Upper lobe of left lung (tissue), 6 donors: ENCODE measurements at regions not wholly inside any gene's neighbourhood (a gene's known extent, or its start where the extent isn't known, plus 50 kb on each side); places are given as distances from the start of the nearest gene placed in this dataset.
"Not testable (repeated sequence)": the region's sequence is repeated elsewhere in the genome, so short reads cannot be mapped to it uniquely, and the experiment has no call there.

Experiments used
- ATAC-seq, 2 donors: fragments of 200-7000 bp; cut with Tn5 transposase; one replicate each; pipeline ENCODE4 v1.9.1; 2022; ENCODE audit warnings: mild to moderate bottlenecking in 2 of 2, moderate library complexity in 2 of 2; ENCODE audit not compliant: low FRiP score in 2 of 2
- DNase-seq, 2 donors: peaks; one replicate each; pipeline ENCODE4 v3.0.0-alpha.2; 2019 to 2020
- H3K27ac ChIP-seq, 4 donors: fragments of 200-600 bp; sonication (generic); one replicate each; pipeline ENCODE4 v1.5.1; 2016 to 2019
- H3K27me3 ChIP-seq, 4 donors: fragments of 200-600 bp; sonication (generic); one replicate each; pipeline ENCODE4 v1.5.1; 2017 to 2019
- H3K36me3 ChIP-seq, 4 donors: fragments of 200-600 bp; sonication (generic); one replicate each; pipeline ENCODE4 v1.5.1; 2016 to 2019
- H3K4me1 ChIP-seq, 4 donors: fragments of 200-600 bp; sonication (generic); one replicate each; pipeline ENCODE4 v1.5.1; 2018 to 2019
- H3K4me3 ChIP-seq, 4 donors: fragments of 200-600 bp; sonication (generic); one replicate each; pipeline ENCODE4 v1.5.1; 2017 to 2019; ENCODE audit warnings: mild to moderate bottlenecking in 2 of 4, moderate library complexity in 1 of 4
- H3K9me3 ChIP-seq, 4 donors: fragments of 200-600 bp; sonication (generic); one replicate each; pipeline ENCODE4 v1.5.1; 2018 to 2019
- CTCF ChIP-seq, 6 experiments: fragments of 450-650 bp in 4 of 6; fragments of 200-600 bp in 2 of 6; sonication (generic) in 2 of 6; IDR thresholded peaks; one replicate each; pipeline ENCODE4 v1.5.1; 2016 to 2019; ENCODE audit warnings: antibody characterized with exemption in 6 of 6
- EP300 ChIP-seq, 4 donors: sonication (generic); formaldehyde crosslinking; IDR thresholded peaks; one replicate each; pipeline ENCODE4 v1.5.1; 2017; ENCODE audit warnings: antibody characterized with exemption in 4 of 4, control low read depth in 2 of 4
- POLR2A ChIP-seq, 4 donors: fragments of 450-650 bp; IDR thresholded peaks; one replicate each; pipeline ENCODE4 v1.5.1; 2016 to 2017; ENCODE audit warnings: antibody characterized with exemption in 4 of 4, mild to moderate bottlenecking in 2 of 4
- POLR2AphosphoS5 ChIP-seq, 2 donors: sonication (generic); formaldehyde crosslinking; IDR thresholded peaks; one replicate each; pipeline ENCODE4 v1.5.1; 2017; ENCODE audit warnings: antibody characterized with exemption in 2 of 2
- WGBS, 2 donors: methylation state at CpG; one replicate each; pipeline ENCODE4 v1.1.5; 2017 to 2018; 5-methylcytosine and 5-hydroxymethylcytosine counted together
- donor health status: DM: no; HTN: no; CAD: no; lungs with moderate emphysema.
- donor health status: DM: no; HTN: yes; CAD: no; lungs with severe emphysema.

- Histone ChIP-seq H3K9me3 (peaks cover 0 to 9% (median 0%) of the 10 kb centered on the region in 4 donors), H3K27me3 (no peaks in the 10 kb centered on the region), H3K4me3 (no peak overlapping the region), H3K27ac (no peak overlapping the region), H3K36me3 (no peaks in the 10 kb centered on the region), H3K4me1 (peaks cover 0 to 3% (median 0%) of the 10 kb centered on the region in 4 donors)
- DNase-seq (no peak), ATAC-seq (no peak)
- 93 to 95% methylated on average over 10 of the region's 10 CpGs for WGBS, 2 donors
- no peak for TF ChIP-seq POLR2AphosphoS5 (IDR thresholded peaks at IDR 0.05)
- no peak for TF ChIP-seq POLR2A (IDR thresholded peaks at IDR 0.05)
- TF ChIP-seq EP300 (IDR thresholded peaks at IDR 0.05), result no peak
- no peak for TF ChIP-seq CTCF (IDR thresholded peaks at IDR 0.05)
These were observed 238.6 kb downstream of the TRIML1 start for GRCh38 chr4:188377816-188378215.

DNA sequence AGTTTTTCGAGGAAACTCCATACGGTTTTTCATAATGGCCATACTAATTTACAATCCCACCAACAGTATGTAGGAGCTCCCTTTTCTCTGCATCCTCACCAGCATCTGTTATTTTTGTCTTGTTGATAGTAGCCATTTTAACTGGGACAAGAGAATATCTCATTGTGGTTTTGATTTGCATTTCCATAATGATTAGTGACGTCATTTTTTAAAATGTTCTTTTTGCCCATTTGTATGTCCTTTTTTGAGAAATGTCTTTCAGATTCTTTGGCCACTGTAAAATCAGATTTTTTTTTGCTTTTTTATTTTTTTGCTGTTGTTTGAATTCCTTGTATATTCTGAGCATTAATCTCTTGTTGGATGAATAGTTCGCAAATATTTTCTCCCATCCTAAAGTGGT lies 243.9 kb downstream of the TRIML1 start:
- H3K4me3 ChIP-seq, result no peak overlapping the region
- H3K4me1 ChIP-seq, result no peaks in the 10 kb centered on the region
- H3K27me3 ChIP-seq, result no peaks in the 10 kb centered on the region
- no peak overlapping the region for H3K27ac ChIP-seq
- ATAC-seq (no peak), DNase-seq (no peak)
- no peaks in the 10 kb centered on the region for H3K9me3 ChIP-seq
- no peaks in the 10 kb centered on the region for H3K36me3 ChIP-seq
- 88 to 90% methylated on average over 4 of the region's 4 CpGs for WGBS, 2 donors
- TF ChIP-seq EP300 (IDR thresholded peaks at IDR 0.05), result no peak
- no peak for TF ChIP-seq POLR2A (IDR thresholded peaks at IDR 0.05)
- no peak for TF ChIP-seq POLR2AphosphoS5 (IDR thresholded peaks at IDR 0.05)

DNA sequence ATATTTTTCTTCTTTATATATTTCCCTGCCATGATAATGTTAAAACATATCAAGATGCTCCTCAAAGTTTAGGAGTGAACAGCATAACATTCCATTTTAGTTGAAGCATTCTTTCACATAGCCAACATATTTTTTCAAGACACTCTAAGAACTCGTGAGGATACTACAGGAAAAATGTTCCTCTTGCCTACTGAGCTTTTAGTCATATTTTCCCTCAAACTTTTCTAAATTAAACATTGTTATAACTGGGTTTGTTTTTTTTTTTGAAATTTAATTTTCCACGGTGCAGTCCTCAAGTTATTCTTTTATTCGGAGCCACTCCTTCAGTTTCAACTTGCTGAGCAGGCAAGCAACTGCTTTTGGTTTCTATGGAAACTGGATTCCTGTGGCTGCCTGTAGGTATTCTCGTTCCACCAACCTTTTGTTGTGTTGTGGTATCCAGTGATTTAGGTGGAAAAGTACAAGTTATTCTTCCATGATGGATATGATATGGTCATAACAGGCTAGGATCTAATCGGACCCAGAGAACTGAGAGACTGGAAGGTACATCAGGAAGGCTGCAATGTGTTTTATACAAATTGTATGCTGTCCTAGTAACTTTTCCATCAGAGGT lies 248.0 kb downstream of the TRIML1 start:
- TF ChIP-seq POLR2AphosphoS5 (IDR thresholded peaks at IDR 0.05), result no peak
- TF ChIP-seq EP300 (IDR thresholded peaks at IDR 0.05), result no peak
- no peak for TF ChIP-seq CTCF (IDR thresholded peaks at IDR 0.05)
- TF ChIP-seq POLR2A (IDR thresholded peaks at IDR 0.05), result no peak
- H3K27me3 ChIP-seq, result no peaks in the 10 kb centered on the region
- ATAC-seq (no peak), DNase-seq (no peak)
- no peaks in the 10 kb centered on the region for H3K36me3 ChIP-seq
- H3K4me3 ChIP-seq, result no peak overlapping the region
- 39 to 50% methylated on average over 5 of the region's 5 CpGs for WGBS, 2 donors
- H3K4me1 ChIP-seq, result no peaks in the 10 kb centered on the region
- no peak overlapping the region for H3K27ac ChIP-seq
- no peaks in the 10 kb centered on the region for H3K9me3 ChIP-seq

DNA sequence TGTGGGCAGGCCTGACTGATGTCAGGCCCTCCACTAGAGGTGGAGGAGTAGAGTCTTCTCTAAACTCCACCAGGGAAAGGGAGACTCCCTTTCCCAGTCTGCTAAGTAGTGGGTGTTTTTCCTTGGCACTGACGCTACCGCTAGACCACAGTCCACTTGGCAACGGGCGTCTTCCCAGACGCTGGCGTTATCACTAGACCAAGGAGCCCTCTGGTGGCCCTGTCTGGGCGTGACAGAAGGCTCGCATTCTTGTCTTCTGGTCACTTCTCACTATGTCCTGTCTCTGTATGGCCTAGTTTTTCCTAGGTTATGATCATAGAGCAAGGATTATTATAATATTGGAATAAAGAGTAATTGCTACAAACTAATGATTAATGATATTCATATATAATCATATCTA lies 252.1 kb downstream of the TRIML1 start:
- H3K27me3 ChIP-seq, H3K4me1 ChIP-seq, H3K9me3 ChIP-seq, DNase-seq, H3K27ac ChIP-seq, H3K36me3 ChIP-seq, ATAC-seq, H3K4me3 ChIP-seq: not testable (repeated sequence)
- 90 to 94% methylated on average over 8 of the region's 8 CpGs for WGBS, 2 donors

DNA sequence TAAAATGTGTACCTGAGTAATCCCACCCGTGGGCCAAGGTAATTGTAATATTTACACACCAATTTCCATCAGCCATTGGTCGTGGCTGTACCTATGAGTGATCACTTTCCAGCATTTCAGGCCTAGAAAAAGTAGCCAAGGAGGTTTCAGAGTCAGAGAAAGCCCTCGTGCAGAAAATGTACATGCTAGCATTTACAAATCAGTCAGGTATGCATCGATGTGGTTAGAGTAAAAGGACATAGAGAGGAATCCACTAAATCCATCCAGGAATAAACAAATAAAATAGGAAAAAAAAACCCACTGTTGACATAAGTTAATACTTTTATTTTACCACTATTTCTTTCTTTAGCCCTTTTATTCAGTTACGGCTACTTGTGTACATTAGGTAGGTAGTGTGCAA lies 256.8 kb downstream of the TRIML1 start:
- Histone ChIP-seq H3K27ac (no peak overlapping the region), H3K9me3 (no peaks in the 10 kb centered on the region), H3K36me3 (no peaks in the 10 kb centered on the region), H3K4me1 (no peaks in the 10 kb centered on the region), H3K27me3 (no peaks in the 10 kb centered on the region), H3K4me3 (no peak overlapping the region)
- ATAC-seq, result no peak
- no peak for DNase-seq
- TF ChIP-seq CTCF (IDR thresholded peaks at IDR 0.05) (no peak), POLR2A (IDR thresholded peaks at IDR 0.05) (no peak), EP300 (IDR thresholded peaks at IDR 0.05) (no peak)
- 68 to 76% methylated on average over 5 of the region's 5 CpGs for WGBS, 2 donors

DNA sequence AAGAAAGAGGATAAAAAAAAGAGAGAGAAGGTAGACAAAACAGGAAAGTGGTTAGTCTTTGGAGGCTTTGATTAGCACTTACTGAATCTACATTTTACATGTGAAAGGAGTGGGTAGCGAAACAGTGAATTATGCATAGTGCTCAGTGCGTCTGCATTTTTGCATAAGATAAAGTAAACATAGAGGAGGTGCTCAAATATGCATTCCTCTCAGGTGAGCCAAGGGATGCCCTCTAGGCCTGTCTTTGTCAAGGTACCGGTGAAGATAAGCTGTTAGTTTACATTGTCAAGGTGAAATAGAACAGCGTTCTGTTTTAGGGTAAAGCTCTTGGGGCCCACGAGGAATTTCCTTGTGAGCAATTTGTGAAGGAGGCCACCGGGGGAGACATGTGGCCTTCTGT lies 260.6 kb downstream of the TRIML1 start:
- TF ChIP-seq POLR2A (IDR thresholded peaks at IDR 0.05) (no peak), POLR2AphosphoS5 (IDR thresholded peaks at IDR 0.05) (no peak), CTCF (IDR thresholded peaks at IDR 0.05) (no peak), EP300 (IDR thresholded peaks at IDR 0.05) (no peak)
- no peak overlapping the region for H3K4me3 ChIP-seq
- no peak for DNase-seq
- ATAC-seq, result no peak
- WGBS, 2 donors, result 61 to 64% methylated on average over 6 of the region's 6 CpGs
- no peaks in the 10 kb centered on the region for H3K4me1 ChIP-seq
- H3K27me3 ChIP-seq, result no peaks in the 10 kb centered on the region
- H3K36me3 ChIP-seq, result no peaks in the 10 kb centered on the region
- no peak overlapping the region for H3K27ac ChIP-seq
- no peaks in the 10 kb centered on the region for H3K9me3 ChIP-seq
